Stimulated activated naive B cell treated with anti-CD40 and anti-IgM and Interleukin-4, amounts not matched to agents 10 μg/mL and 1 μg/mL and 100 μg/mL, for 72 hours (primary cell): ENCODE measurements at regions not wholly inside any gene's neighbourhood (a gene's known extent, or its start where the extent isn't known, plus 50 kb on each side); places are given as distances from the start of the nearest gene placed in this dataset.

Experiments
- ATAC-seq, 2 donors: fragments of 150-1000 bp; cut with Tn5 transposase; replicated peaks; 2 replicates each; pipeline ENCODE4 v1.10.0; 2021; ENCODE audit warnings: moderate library complexity in 1 of 2
- DNase-seq: peaks from one replicate; pipeline ENCODE4 v3.0.0; 2021
- H3K27ac Mint-ChIP-seq: one replicate; pipeline ENCODE4 v1.8.0; 2022; ENCODE audit warnings: mild to moderate bottlenecking, mixed read lengths
- H3K27me3 Mint-ChIP-seq, 2 donors: one replicate each; pipeline ENCODE4 v1.8.0; 2022; ENCODE audit warnings: mixed read lengths in 2 of 2
- H3K36me3 Mint-ChIP-seq, 2 donors: one replicate each; pipeline ENCODE4 v1.8.0; 2022; ENCODE audit warnings: mixed read lengths in 2 of 2, mild to moderate bottlenecking in 1 of 2
- H3K4me1 Mint-ChIP-seq, 2 donors: one replicate each; pipeline ENCODE4 v1.8.0; 2022; ENCODE audit warnings: mixed read lengths in 2 of 2, mild to moderate bottlenecking in 1 of 2
- H3K4me3 Mint-ChIP-seq, 2 donors: one replicate each; pipeline ENCODE4 v1.8.0; 2022; ENCODE audit warnings: mild to moderate bottlenecking in 2 of 2, mixed read lengths in 2 of 2, moderate library complexity in 1 of 2
- H3K9me3 Mint-ChIP-seq, 2 donors: one replicate each; pipeline ENCODE4 v1.8.0; 2022; ENCODE audit warnings: mixed read lengths in 2 of 2, mild to moderate bottlenecking in 1 of 2

GRCh38 chr15:38196076-38196475 is 56.6 kb upstream of the SPRED1 start:
- DNase-seq (no peak), ATAC-seq (no peak)
- no peaks in the 10 kb centered on the region for H3K9me3 Mint-ChIP-seq
- H3K4me3 Mint-ChIP-seq = no peak overlapping the region
- no peaks in the 10 kb centered on the region for H3K4me1 Mint-ChIP-seq
- H3K27ac Mint-ChIP-seq = no peak overlapping the region
- H3K36me3 Mint-ChIP-seq = no peaks in the 10 kb centered on the region
- H3K27me3 Mint-ChIP-seq = peaks cover 14 to 15% of the 10 kb centered on the region in 2 donors

GRCh38 chr15:38197553-38197952 is 55.1 kb upstream of the SPRED1 start:
- Mint-ChIP-seq H3K4me3 (no peak overlapping the region), H3K9me3 (no peaks in the 10 kb centered on the region), H3K36me3 (no peaks in the 10 kb centered on the region), H3K4me1 (no peaks in the 10 kb centered on the region), H3K27ac (no peak overlapping the region), H3K27me3 (peaks cover 19% of the 10 kb centered on the region in 2 donors)
- ATAC-seq (no peak), DNase-seq (no peak)

GRCh38 chr15:38201714-38202113 is 50.9 kb upstream of the SPRED1 start:
- ATAC-seq = no peak
- no peak overlapping the region for H3K4me3 Mint-ChIP-seq
- H3K27ac Mint-ChIP-seq = no peak overlapping the region
- H3K9me3 Mint-ChIP-seq = peaks cover 2 to 3% of the 10 kb centered on the region in 2 donors
- no peaks in the 10 kb centered on the region for H3K36me3 Mint-ChIP-seq
- H3K4me1 Mint-ChIP-seq = no peaks in the 10 kb centered on the region
- no peak for DNase-seq
- peaks cover 20 to 24% of the 10 kb centered on the region in 2 donors for H3K27me3 Mint-ChIP-seq

DNA sequence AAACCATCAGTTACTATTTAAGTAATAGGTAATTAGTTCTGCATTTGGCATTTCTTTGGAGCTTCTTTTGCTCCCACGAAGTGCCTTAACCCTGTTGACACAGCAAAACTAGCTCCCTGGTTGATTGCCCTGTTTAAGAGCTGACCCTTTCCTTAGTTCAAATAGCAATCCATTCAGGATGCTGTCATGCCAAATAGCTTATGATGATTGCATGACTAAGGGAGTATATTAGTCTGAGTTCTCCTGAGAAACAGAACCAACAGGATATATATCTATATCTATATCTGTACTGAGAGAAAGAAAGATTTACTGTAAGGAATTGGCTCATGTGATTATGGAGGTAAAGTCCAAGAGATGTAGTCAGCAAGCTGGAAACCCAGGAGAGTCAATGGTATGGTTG is 50.3 kb upstream of the SPRED1 start:
- DNase-seq (no peak), ATAC-seq (no peak)
- Mint-ChIP-seq H3K27me3 (peaks cover 23 to 28% of the 10 kb centered on the region in 2 donors), H3K4me1 (peaks cover 0 to 3% of the 10 kb centered on the region in 2 donors), H3K4me3 (no peak overlapping the region), H3K9me3 (peaks cover 2 to 3% of the 10 kb centered on the region in 2 donors), H3K27ac (no peak overlapping the region), H3K36me3 (no peaks in the 10 kb centered on the region)
